Kidney epithelial cell (primary cell): ENCODE measurements at regions not wholly inside any gene's neighbourhood (a gene's known extent, or its start where the extent isn't known, plus 50 kb on each side); places are given as distances from the start of the nearest gene placed in this dataset.

Source experiments
- DNase-seq: peaks from one replicate; pipeline ENCODE4 v3.0.0-alpha.2; 2010; ENCODE audit warnings: low read depth
- H3K27me3 ChIP-seq: 2 replicates; pipeline ENCODE4 v1.6.0; 2011; ENCODE audit warnings: low read length; ENCODE audit not compliant: control insufficient read depth, insufficient read depth
- H3K36me3 ChIP-seq: 2 replicates; pipeline ENCODE4 v1.5.1; 2011; ENCODE audit warnings: low read length; ENCODE audit not compliant: control insufficient read depth, insufficient read depth
- H3K4me3 ChIP-seq: 2 replicates; pipeline ENCODE4 v1.5.1; 2011; ENCODE audit warnings: low read depth, mild to moderate bottlenecking, control low read depth, low read length
- TF ChIP-seq, protein P1 (sequence below): IDR thresholded peaks from 2 replicates; pipeline ENCODE4 v1.5.1; 2011; ENCODE audit warnings: mild to moderate bottlenecking, moderate library complexity, low read length, control low read depth, inconsistent platforms; ENCODE audit not compliant: insufficient read depth, poor library complexity, severe bottlenecking

GRCh38 chr9:88326936-88327335 lies 61.3 kb upstream of the SPIN1 start:
- Histone ChIP-seq H3K36me3 (no peaks in the 10 kb centered on the region), H3K27me3 (no peaks in the 10 kb centered on the region), H3K4me3 (no peak overlapping the region)
- TF ChIP-seq, protein P1, sequence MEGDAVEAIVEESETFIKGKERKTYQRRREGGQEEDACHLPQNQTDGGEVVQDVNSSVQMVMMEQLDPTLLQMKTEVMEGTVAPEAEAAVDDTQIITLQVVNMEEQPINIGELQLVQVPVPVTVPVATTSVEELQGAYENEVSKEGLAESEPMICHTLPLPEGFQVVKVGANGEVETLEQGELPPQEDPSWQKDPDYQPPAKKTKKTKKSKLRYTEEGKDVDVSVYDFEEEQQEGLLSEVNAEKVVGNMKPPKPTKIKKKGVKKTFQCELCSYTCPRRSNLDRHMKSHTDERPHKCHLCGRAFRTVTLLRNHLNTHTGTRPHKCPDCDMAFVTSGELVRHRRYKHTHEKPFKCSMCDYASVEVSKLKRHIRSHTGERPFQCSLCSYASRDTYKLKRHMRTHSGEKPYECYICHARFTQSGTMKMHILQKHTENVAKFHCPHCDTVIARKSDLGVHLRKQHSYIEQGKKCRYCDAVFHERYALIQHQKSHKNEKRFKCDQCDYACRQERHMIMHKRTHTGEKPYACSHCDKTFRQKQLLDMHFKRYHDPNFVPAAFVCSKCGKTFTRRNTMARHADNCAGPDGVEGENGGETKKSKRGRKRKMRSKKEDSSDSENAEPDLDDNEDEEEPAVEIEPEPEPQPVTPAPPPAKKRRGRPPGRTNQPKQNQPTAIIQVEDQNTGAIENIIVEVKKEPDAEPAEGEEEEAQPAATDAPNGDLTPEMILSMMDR, result no peak
- DNase-seq, result no peak

- DNase-seq, result no peak
- no peaks in the 10 kb centered on the region for H3K36me3 ChIP-seq
- no peak overlapping the region for H3K4me3 ChIP-seq
- H3K27me3 ChIP-seq, result no peaks in the 10 kb centered on the region
- TF ChIP-seq, protein P1, result no peak
These were observed 62.2 kb upstream of the SPIN1 start for GRCh38 chr9:88326015-88326414.

DNA sequence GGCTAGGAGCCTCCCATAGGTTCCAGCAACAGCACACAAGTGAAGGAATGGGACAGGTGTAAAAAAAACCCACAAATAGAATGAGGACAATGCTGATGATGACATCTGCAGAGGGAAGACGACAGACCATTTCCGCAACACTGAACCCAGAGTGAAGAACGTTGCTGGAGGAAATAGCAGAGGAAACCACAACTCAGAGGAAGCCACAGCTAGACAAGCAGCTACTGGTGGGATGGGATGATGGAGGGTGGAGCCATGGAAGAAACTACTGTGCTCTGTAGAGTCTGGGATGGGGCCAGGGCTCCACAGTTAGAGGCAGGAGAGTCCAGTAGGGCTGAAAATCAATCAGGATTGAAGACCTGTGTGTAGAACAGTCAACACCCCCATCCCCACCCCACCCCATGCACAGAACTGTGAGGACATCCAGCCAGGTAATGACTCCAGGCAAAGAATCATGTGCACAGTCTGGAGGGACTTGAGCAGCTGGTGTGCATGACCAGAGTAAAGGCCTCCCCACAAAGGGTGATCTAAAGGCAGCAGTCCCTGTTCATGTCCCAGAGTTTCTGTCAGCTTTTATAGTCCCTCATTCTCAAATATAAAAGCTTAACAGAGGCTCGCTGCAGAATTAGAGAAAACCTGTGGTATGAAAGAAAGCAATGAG lies 65.2 kb upstream of the SPIN1 start:
- DNase-seq, result peak; percentile 37
- TF ChIP-seq, protein P1, result no peak
- Histone ChIP-seq H3K4me3 (no peak overlapping the region), H3K36me3 (no peaks in the 10 kb centered on the region), H3K27me3 (no peaks in the 10 kb centered on the region)

DNA sequence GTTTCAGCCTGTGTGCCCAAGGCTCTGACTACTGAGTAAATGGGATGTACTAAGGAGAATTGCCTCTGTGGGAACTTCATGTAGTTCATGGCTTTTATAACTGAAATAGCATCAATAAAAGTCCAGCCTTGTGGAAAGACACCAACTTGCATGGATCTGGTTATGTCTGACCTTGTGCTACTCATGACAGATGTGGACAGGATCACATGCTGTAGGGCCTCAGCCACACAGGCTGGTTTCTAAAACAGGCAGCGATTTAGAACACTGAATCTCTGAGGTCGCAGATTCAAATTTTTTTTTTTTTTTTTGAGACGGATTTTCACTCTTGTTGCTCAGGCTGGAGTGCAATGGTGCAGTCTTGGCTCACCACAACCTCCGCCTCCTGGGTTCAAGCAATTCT lies 66.5 kb upstream of the SPIN1 start:
- H3K27me3 ChIP-seq, result no peaks in the 10 kb centered on the region
- no peak for DNase-seq
- H3K36me3 ChIP-seq, result no peaks in the 10 kb centered on the region
- TF ChIP-seq, protein P1, result no peak
- no peak overlapping the region for H3K4me3 ChIP-seq

DNA sequence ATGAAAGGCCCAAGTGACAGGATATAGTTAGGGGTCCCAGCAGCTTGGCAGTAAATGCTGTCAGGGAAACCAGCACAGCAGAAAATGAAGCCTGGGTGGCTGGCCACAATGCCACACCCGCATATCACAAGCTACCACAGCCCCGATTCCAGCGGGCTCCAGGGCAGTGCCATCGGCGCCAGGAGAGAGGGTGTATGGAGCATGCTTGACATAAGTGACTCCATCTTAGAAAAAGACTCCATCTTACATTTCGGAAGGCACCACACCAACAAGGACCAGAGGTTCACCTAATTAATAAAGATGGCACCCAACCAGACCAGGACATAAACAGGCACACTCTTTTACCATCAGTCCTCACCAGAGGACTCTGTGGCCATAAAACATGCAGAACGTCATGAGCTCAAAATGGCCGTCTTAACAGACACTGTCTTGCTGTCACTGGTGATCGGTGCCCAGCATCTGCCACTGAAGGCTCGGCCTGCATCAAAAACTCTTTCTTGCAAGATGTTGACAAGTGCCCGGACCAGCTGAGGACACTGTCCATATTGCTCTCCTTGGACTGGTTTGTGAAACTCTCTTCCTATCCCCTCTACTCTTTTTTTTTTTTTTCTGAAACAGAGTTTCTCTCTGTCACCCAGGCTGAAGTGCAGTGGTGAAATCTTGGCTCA lies 67.4 kb upstream of the SPIN1 start:
- H3K4me3 ChIP-seq, result no peak overlapping the region
- H3K36me3 ChIP-seq, result no peaks in the 10 kb centered on the region
- TF ChIP-seq, protein P1, result no peak
- DNase-seq, result no peak
- no peaks in the 10 kb centered on the region for H3K27me3 ChIP-seq
